HG02852 (cell line): ENCODE measurements at regions not wholly inside any gene's neighbourhood (a gene's known extent, or its start where the extent isn't known, plus 50 kb on each side); places are given as distances from the start of the nearest gene placed in this dataset.

Experiments
- ATAC-seq: cut with Tn5 transposase; IDR thresholded peaks from one replicate; pipeline ENCODE4 v1.9.1; 2021; ENCODE audit warnings: mild to moderate bottlenecking, moderate library complexity; ENCODE audit not compliant: unreplicated experiment

- no peak for ATAC-seq
Measured at GRCh38 chr2:9086465-9086864, 83.0 kb upstream of the MBOAT2 start.

- no peak for ATAC-seq
Measured at GRCh38 chr2:9085353-9085752, 81.9 kb upstream of the MBOAT2 start.

- ATAC-seq, result no peak
Measured at GRCh38 chr2:9083287-9083686, 79.8 kb upstream of the MBOAT2 start.

GRCh38 chr2:9082158-9082557 is 78.7 kb upstream of the MBOAT2 start:
- no peak for ATAC-seq

- ATAC-seq, result no peak
Measured at GRCh38 chr2:9081750-9082149, 78.3 kb upstream of the MBOAT2 start.

- ATAC-seq, result no peak
Measured at GRCh38 chr2:9078405-9078804, 74.9 kb upstream of the MBOAT2 start.

- no peak for ATAC-seq
Measured at GRCh38 chr2:9077691-9078090, 74.2 kb upstream of the MBOAT2 start.

GRCh38 chr2:9076755-9077154 is 73.3 kb upstream of the MBOAT2 start:
- ATAC-seq, result no peak

GRCh38 chr2:9076210-9076609 is 72.7 kb upstream of the MBOAT2 start:
- ATAC-seq, result no peak

- ATAC-seq, result no peak
Measured at GRCh38 chr2:9074930-9075329, 71.4 kb upstream of the MBOAT2 start.

- ATAC-seq, result no peak
Measured at GRCh38 chr2:9071584-9072124, 68.2 kb upstream of the MBOAT2 start.

- no peak for ATAC-seq
Measured at GRCh38 chr2:9071032-9071431, 67.5 kb upstream of the MBOAT2 start.

GRCh38 chr2:9069543-9069942 is 66.1 kb upstream of the MBOAT2 start:
- ATAC-seq, result no peak

- no peak for ATAC-seq
Measured at GRCh38 chr2:9065901-9066300, 62.4 kb upstream of the MBOAT2 start.

GRCh38 chr2:9063023-9063606 is 59.6 kb upstream of the MBOAT2 start:
- ATAC-seq, result no peak

- no peak for ATAC-seq
Measured at GRCh38 chr2:9060819-9061218, 57.3 kb upstream of the MBOAT2 start.

- no peak for ATAC-seq
Measured at GRCh38 chr2:9057939-9058761, 54.7 kb upstream of the MBOAT2 start.

- no peak for ATAC-seq
Measured at GRCh38 chr2:9055471-9055870, 52.0 kb upstream of the MBOAT2 start.

GRCh38 chr2:9053534-9053931 is 50.0 kb upstream of the MBOAT2 start:
- ATAC-seq, result no peak
